Mucosa of stomach (tissue), 1 donor: ENCODE measurements at regions not wholly inside any gene's neighbourhood (a gene's known extent, or its start where the extent isn't known, plus 50 kb on each side); places are given as distances from the start of the nearest gene placed in this dataset.

ENCODE experiments used
- H3K27me3 ChIP-seq: one replicate; pipeline ENCODE4 v1.7.0; 2013; ENCODE audit warnings: mild to moderate bottlenecking, low read length; ENCODE audit not compliant: control insufficient read depth, insufficient read depth
- H3K36me3 ChIP-seq: one replicate; pipeline ENCODE4 v1.7.0; 2013; ENCODE audit warnings: low read length; ENCODE audit not compliant: control insufficient read depth, insufficient read depth
- H3K4me1 ChIP-seq: one replicate; pipeline ENCODE4 v1.7.0; 2013; ENCODE audit warnings: mild to moderate bottlenecking, low read length; ENCODE audit not compliant: control insufficient read depth, insufficient read depth
- H3K4me3 ChIP-seq: one replicate; pipeline ENCODE4 v1.7.0; 2013; ENCODE audit warnings: low read length
- H3K9ac ChIP-seq: one replicate; pipeline ENCODE4 v1.7.0; 2013; ENCODE audit warnings: mild to moderate bottlenecking, low read length, moderate library complexity
- H3K9me3 ChIP-seq: one replicate; pipeline ENCODE4 v1.7.0; 2013; ENCODE audit warnings: mild to moderate bottlenecking, low read length, moderate library complexity; ENCODE audit not compliant: control insufficient read depth
- donor health status: Pancreatic carcinoma.

- Histone ChIP-seq H3K9ac (no peak overlapping the region), H3K9me3 (no peaks in the 10 kb centered on the region), H3K4me3 (no peak overlapping the region), H3K4me1 (no peaks in the 10 kb centered on the region), H3K27me3 (no peaks in the 10 kb centered on the region), H3K36me3 (no peaks in the 10 kb centered on the region)
These were observed 422.2 kb upstream of the SALL3 start for GRCh38 chr18:78557371-78557770.

GRCh38 chr18:78558101-78558810 lies 421.4 kb upstream of the SALL3 start:
- no peaks in the 10 kb centered on the region for H3K4me1 ChIP-seq
- H3K36me3 ChIP-seq: no peaks in the 10 kb centered on the region
- no peaks in the 10 kb centered on the region for H3K27me3 ChIP-seq
- no peak overlapping the region for H3K9ac ChIP-seq
- H3K9me3 ChIP-seq: no peaks in the 10 kb centered on the region
- no peak overlapping the region for H3K4me3 ChIP-seq

GRCh38 chr18:78558948-78559347 lies 420.7 kb upstream of the SALL3 start:
- Histone ChIP-seq H3K9ac (no peak overlapping the region), H3K9me3 (no peaks in the 10 kb centered on the region), H3K4me1 (no peaks in the 10 kb centered on the region), H3K36me3 (no peaks in the 10 kb centered on the region), H3K27me3 (no peaks in the 10 kb centered on the region), H3K4me3 (no peak overlapping the region)

GRCh38 chr18:78559584-78559983 lies 420.0 kb upstream of the SALL3 start:
- Histone ChIP-seq H3K36me3 (no peaks in the 10 kb centered on the region), H3K9ac (no peak overlapping the region), H3K4me1 (no peaks in the 10 kb centered on the region), H3K9me3 (no peaks in the 10 kb centered on the region), H3K4me3 (no peak overlapping the region), H3K27me3 (no peaks in the 10 kb centered on the region)

DNA sequence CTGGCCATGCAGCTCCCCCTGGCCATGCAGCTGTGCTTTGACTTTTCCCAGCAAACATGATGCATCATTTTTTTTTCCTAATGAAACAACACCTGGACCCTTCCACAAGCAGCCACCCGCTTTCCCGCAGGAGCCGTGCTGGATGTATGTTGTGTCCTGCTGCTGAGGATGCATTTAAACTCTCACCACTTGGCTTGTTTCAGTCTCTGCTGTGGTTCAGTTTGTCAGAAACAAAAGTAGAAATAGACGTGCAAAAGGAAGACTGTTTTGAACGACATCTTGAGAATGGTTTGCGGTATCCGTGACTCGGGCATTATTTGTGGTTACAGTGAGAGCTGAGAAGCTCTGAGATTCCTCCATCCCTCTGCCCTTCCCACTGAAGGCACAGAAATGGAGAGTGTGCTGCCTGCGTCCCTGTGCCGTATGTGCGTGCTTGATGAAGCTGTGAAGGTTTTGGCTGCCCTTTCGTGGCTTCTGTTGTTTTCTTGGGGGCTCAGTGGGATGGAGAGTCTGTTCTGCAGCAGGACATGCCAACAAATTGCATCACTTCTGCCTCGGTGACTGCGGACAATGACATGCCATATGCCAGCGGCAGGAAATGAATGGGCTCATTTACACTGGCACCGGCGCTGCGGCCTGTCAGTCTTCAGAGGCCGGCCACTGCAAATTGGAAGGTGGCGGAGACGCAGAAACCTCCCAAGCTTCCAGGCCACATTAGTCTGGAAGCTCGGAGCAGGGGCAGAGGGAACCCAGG lies 417.7 kb upstream of the SALL3 start:
- Histone ChIP-seq H3K4me3 (no peak overlapping the region), H3K27me3 (no peaks in the 10 kb centered on the region), H3K4me1 (no peaks in the 10 kb centered on the region), H3K9me3 (no peaks in the 10 kb centered on the region), H3K36me3 (no peaks in the 10 kb centered on the region), H3K9ac (no peak overlapping the region)

- Histone ChIP-seq H3K36me3 (no peaks in the 10 kb centered on the region), H3K4me3 (no peak overlapping the region), H3K9me3 (no peaks in the 10 kb centered on the region), H3K4me1 (no peaks in the 10 kb centered on the region), H3K27me3 (no peaks in the 10 kb centered on the region), H3K9ac (no peak overlapping the region)
These were observed 417.1 kb upstream of the SALL3 start for GRCh38 chr18:78562531-78562961.

GRCh38 chr18:78563110-78563509 lies 416.5 kb upstream of the SALL3 start:
- Histone ChIP-seq H3K4me1 (no peaks in the 10 kb centered on the region), H3K4me3 (no peak overlapping the region), H3K36me3 (no peaks in the 10 kb centered on the region), H3K9me3 (no peaks in the 10 kb centered on the region), H3K27me3 (no peaks in the 10 kb centered on the region), H3K9ac (no peak overlapping the region)

DNA sequence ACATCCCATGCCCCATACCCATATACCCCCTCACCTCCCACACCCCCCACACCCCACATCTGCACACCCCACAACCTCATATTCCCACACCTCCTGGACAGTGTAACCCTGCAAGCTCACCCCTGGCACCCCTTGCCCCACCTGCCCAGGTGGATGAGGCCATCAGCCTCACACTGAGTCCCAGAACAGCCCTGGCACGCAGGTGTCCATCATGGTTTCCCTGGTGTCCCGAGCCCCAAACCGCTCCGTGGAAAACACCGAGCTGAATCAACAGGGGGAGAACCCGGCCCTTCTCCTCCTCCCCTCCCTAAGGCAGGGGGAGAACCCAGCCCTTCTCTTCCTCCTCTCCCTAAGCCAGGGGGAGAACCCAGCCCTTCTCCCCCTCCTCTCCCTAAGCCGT lies 415.6 kb upstream of the SALL3 start:
- H3K4me1 ChIP-seq: no peaks in the 10 kb centered on the region
- no peak overlapping the region for H3K9ac ChIP-seq
- no peak overlapping the region for H3K4me3 ChIP-seq
- H3K36me3 ChIP-seq: no peaks in the 10 kb centered on the region
- H3K27me3 ChIP-seq: no peaks in the 10 kb centered on the region
- H3K9me3 ChIP-seq: no peaks in the 10 kb centered on the region

GRCh38 chr18:78564518-78564917 lies 415.1 kb upstream of the SALL3 start:
- Histone ChIP-seq H3K4me1 (no peaks in the 10 kb centered on the region), H3K36me3 (no peaks in the 10 kb centered on the region), H3K27me3 (no peaks in the 10 kb centered on the region), H3K9ac (no peak overlapping the region), H3K9me3 (no peaks in the 10 kb centered on the region), H3K4me3 (no peak overlapping the region)

DNA sequence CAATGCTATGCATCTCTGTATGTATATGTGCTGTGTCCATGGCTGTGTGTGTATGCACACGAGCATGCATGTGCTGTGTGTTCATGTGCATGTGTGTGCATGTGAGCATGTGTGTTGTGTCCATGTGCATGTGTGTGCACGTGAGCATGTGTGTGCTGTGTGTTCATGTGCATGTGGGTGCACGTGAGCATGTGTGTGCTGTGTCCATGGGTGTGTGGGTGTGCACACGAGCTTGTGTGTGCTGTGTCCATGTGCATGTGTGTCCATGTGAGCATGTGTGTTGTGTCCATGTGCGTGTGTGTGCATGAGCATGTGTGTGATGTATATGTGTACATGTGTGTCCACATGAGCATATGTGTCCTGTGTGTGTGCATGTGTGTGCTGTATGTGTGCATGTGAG lies 414.4 kb upstream of the SALL3 start:
- Histone ChIP-seq H3K4me3 (no peak overlapping the region), H3K9me3 (no peaks in the 10 kb centered on the region), H3K4me1 (no peaks in the 10 kb centered on the region), H3K27me3 (no peaks in the 10 kb centered on the region), H3K9ac (no peak overlapping the region), H3K36me3 (no peaks in the 10 kb centered on the region)

DNA sequence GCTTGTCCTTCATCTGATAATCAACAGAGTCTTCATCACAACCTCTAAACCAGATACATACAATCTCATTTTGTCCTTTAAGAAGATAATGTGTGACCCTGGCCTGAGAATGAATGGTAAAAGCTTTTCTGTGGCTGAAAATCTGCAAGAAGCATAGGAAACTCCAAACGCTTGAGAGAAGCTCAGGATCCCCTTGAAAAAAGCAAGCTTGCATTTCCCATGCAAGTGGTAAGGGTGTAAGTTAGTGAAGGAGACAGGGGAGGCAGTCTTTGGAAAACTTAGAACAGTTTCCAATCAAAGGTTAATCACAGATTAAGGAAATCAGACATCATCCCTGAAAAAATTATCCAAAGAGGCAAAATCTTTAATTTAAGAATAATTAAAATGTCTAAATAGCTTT lies 413.6 kb upstream of the SALL3 start:
- no peaks in the 10 kb centered on the region for H3K4me1 ChIP-seq

DNA sequence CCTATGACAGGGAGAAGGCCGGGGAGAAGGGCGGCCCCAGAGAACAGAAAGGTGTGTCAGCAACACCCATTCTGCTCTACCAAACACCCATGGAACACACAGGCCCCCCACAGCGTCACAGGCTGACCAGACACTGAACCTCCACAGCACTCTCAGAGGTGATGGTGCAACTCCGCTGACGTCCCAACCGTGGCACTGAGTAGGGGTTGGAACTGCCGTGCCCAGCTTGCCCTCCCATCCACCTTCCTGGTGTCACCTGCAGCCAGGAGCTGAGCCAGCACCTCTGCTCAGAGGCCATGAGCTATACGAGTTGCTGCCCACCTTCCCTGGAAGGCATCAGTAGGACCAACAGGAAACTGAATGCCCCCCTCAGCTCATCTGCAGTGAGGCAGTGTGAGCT lies 412.9 kb upstream of the SALL3 start:
- H3K9ac ChIP-seq: no peak overlapping the region
- H3K27me3 ChIP-seq: no peaks in the 10 kb centered on the region
- no peaks in the 10 kb centered on the region for H3K9me3 ChIP-seq
- H3K4me3 ChIP-seq: no peak overlapping the region
- no peaks in the 10 kb centered on the region for H3K4me1 ChIP-seq
- no peaks in the 10 kb centered on the region for H3K36me3 ChIP-seq

More for the DNA sequence above, 413.6 kb upstream of the SALL3 start:
- Histone ChIP-seq H3K27me3 (no peaks in the 10 kb centered on the region), H3K9ac (no peak overlapping the region), H3K36me3 (no peaks in the 10 kb centered on the region), H3K4me3 (no peak overlapping the region), H3K9me3 (no peaks in the 10 kb centered on the region)
